Fibroblast of lung (primary cell): ENCODE measurements at regions not wholly inside any gene's neighbourhood (a gene's known extent, or its start where the extent isn't known, plus 50 kb on each side); places are given as distances from the start of the nearest gene placed in this dataset.

ENCODE experiments used
- CTCF ChIP-seq, 2 donors: IDR thresholded peaks in 1 of 2; conservative IDR thresholded peaks in 1 of 2; 1 replicate in 1 of 2; 2 replicates in 1 of 2; pipeline ENCODE4 v1.5.1; 2011 to 2012; ENCODE audit warnings: low read length in 2 of 2, control low read depth in 1 of 2, inconsistent platforms in 1 of 2, low read depth in 1 of 2, mild to moderate bottlenecking in 1 of 2
- EZH2 ChIP-seq: IDR thresholded peaks from 2 replicates; pipeline ENCODE4 v1.5.1; 2012; ENCODE audit warnings: low read length, control low read depth, mild to moderate bottlenecking; ENCODE audit errors: missing control alignments

- peak in 1 of 2 donors; percentile 41 for TF ChIP-seq CTCF (conservative IDR thresholded peaks at IDR 0.05 in 1 of 2, IDR thresholded peaks at IDR 0.05 in 1 of 2; ENCODE audit: low read depth in 1 of 2, low read length in 2 of 2)
- TF ChIP-seq EZH2, result no peak
These were observed 111.4 kb downstream of the UTP18 start for GRCh38 chr17:51371732-51372151.
